Astrocyte of the cerebellum (primary cell): ENCODE measurements at regions not wholly inside any gene's neighbourhood (a gene's known extent, or its start where the extent isn't known, plus 50 kb on each side); places are given as distances from the start of the nearest gene placed in this dataset.

ENCODE experiments used
- DNase-seq: peaks from one replicate; pipeline ENCODE4 v3.0.0-alpha.2; 2011; ENCODE audit warnings: low read depth
- H3K4me3 ChIP-seq: 2 replicates; pipeline ENCODE4 v1.5.1; 2011; ENCODE audit warnings: mild to moderate bottlenecking, low read depth, low read length, moderate library complexity
- in situ Hi-C: cut with HindIII; loops from 2 replicates; pipeline ENCODE4 v1.10.0; 2017; ENCODE audit warnings: low sequenced_read_pairs
- TF ChIP-seq, protein P1 (sequence below): IDR thresholded peaks from 2 replicates; pipeline ENCODE4 v1.5.1; 2012; ENCODE audit warnings: low read length, low read depth, moderate library complexity, mild to moderate bottlenecking; ENCODE audit errors: missing control alignments

DNA sequence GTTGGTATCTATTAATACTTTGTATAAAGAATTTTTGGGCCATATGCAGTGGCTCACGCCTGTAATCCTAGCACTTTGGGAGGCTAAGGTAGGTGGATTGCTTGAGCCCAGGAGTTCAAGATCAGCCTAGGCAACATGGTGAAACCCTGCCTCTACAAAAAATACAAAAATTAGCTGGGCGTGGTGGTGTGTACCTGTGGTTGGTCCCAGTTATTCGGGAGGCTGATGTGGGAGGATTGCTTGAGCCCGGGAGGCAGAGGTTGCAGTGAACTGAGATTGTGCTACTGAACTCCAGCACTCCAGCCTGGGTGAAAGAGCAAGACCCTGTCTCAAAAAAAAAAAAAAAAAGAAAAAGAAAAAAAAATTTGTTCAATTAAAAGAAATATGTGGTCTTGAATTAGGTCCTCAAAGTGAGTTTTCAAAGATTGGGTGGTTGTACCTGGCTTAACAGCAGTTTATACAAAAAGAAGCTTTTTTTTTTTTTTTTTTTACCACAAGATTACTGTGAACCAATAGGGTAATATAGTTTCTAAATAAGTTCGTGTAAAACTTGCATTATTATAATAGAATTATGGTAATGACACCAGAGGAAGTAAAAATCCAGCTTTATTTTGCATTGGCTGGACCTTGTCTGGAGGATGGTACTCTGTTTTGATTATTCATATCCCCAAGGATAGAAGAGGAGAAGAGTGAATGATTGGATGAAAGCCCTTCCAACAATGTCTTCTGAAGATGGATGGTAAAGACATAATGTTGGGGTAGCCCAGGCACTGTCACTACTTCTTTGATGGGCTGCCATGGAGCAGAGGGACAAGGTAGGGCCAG is 210.3 kb downstream of the MYCN start:
- TF ChIP-seq, protein P1, sequence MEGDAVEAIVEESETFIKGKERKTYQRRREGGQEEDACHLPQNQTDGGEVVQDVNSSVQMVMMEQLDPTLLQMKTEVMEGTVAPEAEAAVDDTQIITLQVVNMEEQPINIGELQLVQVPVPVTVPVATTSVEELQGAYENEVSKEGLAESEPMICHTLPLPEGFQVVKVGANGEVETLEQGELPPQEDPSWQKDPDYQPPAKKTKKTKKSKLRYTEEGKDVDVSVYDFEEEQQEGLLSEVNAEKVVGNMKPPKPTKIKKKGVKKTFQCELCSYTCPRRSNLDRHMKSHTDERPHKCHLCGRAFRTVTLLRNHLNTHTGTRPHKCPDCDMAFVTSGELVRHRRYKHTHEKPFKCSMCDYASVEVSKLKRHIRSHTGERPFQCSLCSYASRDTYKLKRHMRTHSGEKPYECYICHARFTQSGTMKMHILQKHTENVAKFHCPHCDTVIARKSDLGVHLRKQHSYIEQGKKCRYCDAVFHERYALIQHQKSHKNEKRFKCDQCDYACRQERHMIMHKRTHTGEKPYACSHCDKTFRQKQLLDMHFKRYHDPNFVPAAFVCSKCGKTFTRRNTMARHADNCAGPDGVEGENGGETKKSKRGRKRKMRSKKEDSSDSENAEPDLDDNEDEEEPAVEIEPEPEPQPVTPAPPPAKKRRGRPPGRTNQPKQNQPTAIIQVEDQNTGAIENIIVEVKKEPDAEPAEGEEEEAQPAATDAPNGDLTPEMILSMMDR, result no peak
- DNase-seq, result no peak
- no peak overlapping the region for H3K4me3 ChIP-seq
- in situ Hi-C loops, result no loop called here

GRCh38 chr2:16149349-16150243 is 209.2 kb downstream of the MYCN start:
- no peak for DNase-seq
- in situ Hi-C loops, result no loop called here
- H3K4me3 ChIP-seq, result no peak overlapping the region
- TF ChIP-seq, protein P1, result no peak

DNA sequence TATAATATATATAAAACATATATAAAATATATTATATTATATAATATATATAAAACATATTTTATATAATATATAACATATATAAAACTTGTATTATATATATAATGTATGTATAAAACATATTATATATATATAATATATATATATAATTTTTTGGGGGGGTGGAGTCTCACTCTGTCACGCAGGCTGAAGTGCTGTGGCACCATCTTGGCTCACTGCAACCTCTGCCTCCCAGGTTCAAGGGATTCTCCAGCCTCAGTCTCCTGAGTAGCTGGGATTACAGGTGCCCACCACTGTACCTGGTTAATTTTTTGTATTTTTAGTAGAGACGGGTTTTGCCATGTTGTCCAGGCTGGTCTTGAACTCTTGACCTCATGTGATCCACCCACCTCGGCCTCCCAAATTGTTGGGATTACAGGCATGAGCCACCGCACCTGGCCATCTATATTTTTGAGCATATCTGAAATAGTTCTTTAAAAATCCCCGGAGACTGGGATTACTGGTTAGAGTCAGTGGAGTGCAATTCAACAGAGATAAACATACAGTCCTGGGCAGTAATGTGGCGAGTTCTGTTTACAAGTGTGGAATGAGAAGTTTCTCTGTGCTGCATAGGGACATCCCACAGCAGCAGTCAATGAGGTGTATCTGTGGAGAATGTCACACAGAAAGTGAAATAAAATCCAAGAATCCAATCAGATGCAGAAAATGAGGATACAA is 208.4 kb downstream of the MYCN start:
- H3K4me3 ChIP-seq, result no peak overlapping the region
- in situ Hi-C loops, result no loop called here
- TF ChIP-seq, protein P1, result no peak
- DNase-seq, result no peak

DNA sequence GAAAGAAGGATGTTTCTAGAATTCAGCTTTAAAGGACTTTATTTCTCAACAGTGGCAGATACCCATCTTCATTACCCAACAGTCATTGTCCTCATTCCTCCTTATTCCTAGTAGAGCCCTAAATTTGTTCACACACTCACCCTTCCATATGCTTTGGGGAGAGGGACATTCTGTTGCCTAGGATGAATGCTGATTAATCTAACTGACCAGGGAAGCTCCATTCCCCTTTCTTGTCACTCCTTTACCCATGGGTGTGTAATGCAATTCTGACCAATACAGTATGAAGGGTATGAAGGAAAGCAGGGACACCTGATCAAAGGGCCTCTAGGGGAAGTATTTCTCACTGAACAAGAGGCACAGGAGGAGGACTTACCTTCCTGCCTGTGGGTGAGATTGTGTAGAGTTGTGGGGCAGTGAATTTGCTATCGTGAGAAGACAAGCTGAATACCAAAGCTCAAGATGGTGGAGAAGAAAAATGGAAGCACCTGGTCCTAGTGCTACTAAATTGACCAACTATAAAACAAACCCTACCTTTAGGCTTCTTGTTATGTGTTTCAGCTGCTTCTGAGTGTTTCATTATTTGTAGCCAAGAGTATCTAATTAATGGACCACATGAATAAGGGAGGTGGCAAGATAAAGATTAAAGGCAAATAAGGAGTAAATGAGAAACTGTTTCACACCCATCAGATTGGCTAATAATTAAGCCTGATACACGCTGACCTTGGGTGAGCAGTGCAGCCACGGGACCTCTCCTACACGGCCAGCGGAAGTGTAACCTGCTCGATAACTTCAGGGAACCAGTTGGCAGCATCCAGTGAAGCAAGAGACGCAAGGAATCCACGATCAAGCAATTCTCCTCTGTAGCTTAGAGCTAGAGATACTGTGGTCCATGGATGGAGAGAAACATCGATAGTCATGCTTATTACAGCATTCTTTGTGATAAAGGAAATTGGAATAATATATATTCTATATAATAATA is 202.3 kb downstream of the MYCN start:
- in situ Hi-C loops, result no loop called here
- no peak overlapping the region for H3K4me3 ChIP-seq
- TF ChIP-seq, protein P1, result no peak
- DNase-seq, result no peak

- no peak overlapping the region for H3K4me3 ChIP-seq
- in situ Hi-C loops, result no loop called here
- no peak for DNase-seq
- TF ChIP-seq, protein P1, result no peak
These were observed 201.2 kb downstream of the MYCN start for GRCh38 chr2:16141641-16141921.
